HT-29 (cell line): ENCODE measurements at regions not wholly inside any gene's neighbourhood (a gene's known extent, or its start where the extent isn't known, plus 50 kb on each side); places are given as distances from the start of the nearest gene placed in this dataset.

Experiments
- DNase-seq: peaks from one replicate; pipeline ENCODE4 v3.0.0-alpha.2; 2015; ENCODE audit warnings: low spot score

GRCh38 chr4:11931266-11931820, 502.6 kb upstream of the HS3ST1 start:
- no peak for DNase-seq

GRCh38 chr4:11929080-11929479, 500.4 kb upstream of the HS3ST1 start:
- DNase-seq, result no peak

GRCh38 chr4:11919316-11919715, 490.6 kb upstream of the HS3ST1 start:
- no peak for DNase-seq

- no peak for DNase-seq
Measured at GRCh38 chr4:11914406-11914805, 485.7 kb upstream of the HS3ST1 start.

GRCh38 chr4:11912886-11913285, 484.2 kb upstream of the HS3ST1 start:
- DNase-seq, result no peak

- no peak for DNase-seq
Measured at GRCh38 chr4:11910812-11911211, 482.1 kb upstream of the HS3ST1 start.

GRCh38 chr4:11908712-11909111, 480.0 kb upstream of the HS3ST1 start:
- DNase-seq, result no peak

GRCh38 chr4:11908205-11908604, 479.5 kb upstream of the HS3ST1 start:
- no peak for DNase-seq

- no peak for DNase-seq
Measured at GRCh38 chr4:11904846-11905739, 476.4 kb upstream of the HS3ST1 start.

GRCh38 chr4:11904117-11904535, 475.4 kb upstream of the HS3ST1 start:
- DNase-seq, result no peak

GRCh38 chr4:11901089-11901488, 472.4 kb upstream of the HS3ST1 start:
- DNase-seq, result no peak

- DNase-seq, result no peak
Measured at GRCh38 chr4:11900359-11900758, 471.7 kb upstream of the HS3ST1 start.

GRCh38 chr4:11898796-11899195, 470.1 kb upstream of the HS3ST1 start:
- no peak for DNase-seq

GRCh38 chr4:11895766-11896165, 467.1 kb upstream of the HS3ST1 start:
- DNase-seq, result no peak

GRCh38 chr4:11894977-11895376, 466.3 kb upstream of the HS3ST1 start:
- no peak for DNase-seq

GRCh38 chr4:11894221-11894620, 465.5 kb upstream of the HS3ST1 start:
- no peak for DNase-seq

GRCh38 chr4:11889099-11889498, 460.4 kb upstream of the HS3ST1 start:
- no peak for DNase-seq

GRCh38 chr4:11881947-11882346, 453.3 kb upstream of the HS3ST1 start:
- no peak for DNase-seq

- no peak for DNase-seq
Measured at GRCh38 chr4:11881364-11881763, 452.7 kb upstream of the HS3ST1 start.

GRCh38 chr4:11878241-11878640, 449.5 kb upstream of the HS3ST1 start:
- no peak for DNase-seq

- DNase-seq, result no peak
Measured at GRCh38 chr4:11876104-11876503, 447.4 kb upstream of the HS3ST1 start.

GRCh38 chr4:11869191-11869870, 440.6 kb upstream of the HS3ST1 start:
- no peak for DNase-seq

GRCh38 chr4:11866391-11866790, 437.7 kb upstream of the HS3ST1 start:
- DNase-seq, result no peak
